ENCODE measurements at regions not wholly inside any gene's neighbourhood (a gene's known extent, or its start where the extent isn't known, plus 50 kb on each side); places are given as distances from the start of the nearest gene placed in this dataset.
"Not testable (repeated sequence)": the region's sequence is repeated elsewhere in the genome, so short reads cannot be mapped to it uniquely, and the experiment has no call there.

- H3K4me3 ChIP-seq (ENCODE audit: control insufficient read depth in 1 of 2, extremely low read depth in 1 of 2, low read length in 1 of 2) = no peak overlapping the region
- ChIA-PET POLR2A (no interaction called here), CTCF (no interaction called here)
- no peak overlapping the region for H3K27ac ChIP-seq (ENCODE audit: low read length)
- H3K27me3 ChIP-seq (replicated peaks in 1 of 2; ENCODE audit: control insufficient read depth in 2 of 2, extremely low read depth in 1 of 2, insufficient read depth in 2 of 2, low read length in 1 of 2) = no peaks in the 10 kb centered on the region
- Mint-ChIP-seq H3K9me3 (peaks cover 17 to 27% (median 17%) of the 10 kb centered on the region in 3 donors), H3K36me3 (no peaks in the 10 kb centered on the region), H3K27me3 (no peaks in the 10 kb centered on the region), H3K4me3 (no peak overlapping the region), H3K27ac (no peak overlapping the region), H3K4me1 (no peaks in the 10 kb centered on the region)
- DNase-seq (no peak), ATAC-seq (replicated peaks in 1 of 4) (no peak)
- no peaks in the 10 kb centered on the region for H3K4me1 ChIP-seq (ENCODE audit: control insufficient read depth in 1 of 2, extremely low read depth in 1 of 2, insufficient read depth in 2 of 2, low read length in 2 of 2)
- H3K36me3 ChIP-seq (ENCODE audit: control insufficient read depth in 2 of 2, extremely low read depth in 1 of 2, insufficient read depth in 1 of 2, low read length in 1 of 2) = no peaks in the 10 kb centered on the region
- no peaks in the 10 kb centered on the region for H3K9me3 ChIP-seq
Measured at GRCh38 chr4:63983224-63983623, 426.0 kb downstream of the TECRL start.

- Histone ChIP-seq H3K27ac (ENCODE audit: low read length) (no peak overlapping the region), H3K4me3 (ENCODE audit: control insufficient read depth in 1 of 2, extremely low read depth in 1 of 2, low read length in 1 of 2) (no peak overlapping the region), H3K9me3 (no peaks in the 10 kb centered on the region), H3K4me1 (ENCODE audit: control insufficient read depth in 1 of 2, extremely low read depth in 1 of 2, insufficient read depth in 2 of 2, low read length in 2 of 2) (no peaks in the 10 kb centered on the region), H3K27me3 (replicated peaks in 1 of 2; ENCODE audit: control insufficient read depth in 2 of 2, extremely low read depth in 1 of 2, insufficient read depth in 2 of 2, low read length in 1 of 2) (no peaks in the 10 kb centered on the region), H3K36me3 (ENCODE audit: control insufficient read depth in 2 of 2, extremely low read depth in 1 of 2, insufficient read depth in 1 of 2, low read length in 1 of 2) (no peaks in the 10 kb centered on the region)
- Mint-ChIP-seq H3K4me1 (no peaks in the 10 kb centered on the region), H3K27ac (no peak overlapping the region), H3K36me3 (no peaks in the 10 kb centered on the region), H3K27me3 (no peaks in the 10 kb centered on the region), H3K9me3 (peaks cover 8 to 11% (median 10%) of the 10 kb centered on the region in 3 donors), H3K4me3 (no peak overlapping the region)
- WGBS (ENCODE audit: insufficient coverage) = no CpG with 5 or more reads among the region's 2 CpGs
- ChIA-PET POLR2A (no interaction called here), CTCF (no interaction called here)
- ATAC-seq (replicated peaks in 1 of 4) (no peak), DNase-seq (no peak)
Measured at GRCh38 chr4:63965875-63966274, 443.4 kb downstream of the TECRL start.

- H3K27ac ChIP-seq (ENCODE audit: low read length); DNase-seq; H3K9me3 ChIP-seq; H3K4me3 ChIP-seq (ENCODE audit: control insufficient read depth in 1 of 2, extremely low read depth in 1 of 2, low read length in 1 of 2); ATAC-seq (replicated peaks in 1 of 4); H3K36me3 Mint-ChIP-seq; POLR2A ChIA-PET; H3K27me3 ChIP-seq (replicated peaks in 1 of 2; ENCODE audit: control insufficient read depth in 2 of 2, extremely low read depth in 1 of 2, insufficient read depth in 2 of 2, low read length in 1 of 2); H3K27me3 Mint-ChIP-seq; H3K4me1 Mint-ChIP-seq; CTCF ChIA-PET; H3K4me1 ChIP-seq (ENCODE audit: control insufficient read depth in 1 of 2, extremely low read depth in 1 of 2, insufficient read depth in 2 of 2, low read length in 2 of 2); H3K4me3 Mint-ChIP-seq; H3K27ac Mint-ChIP-seq; H3K36me3 ChIP-seq (ENCODE audit: control insufficient read depth in 2 of 2, extremely low read depth in 1 of 2, insufficient read depth in 1 of 2, low read length in 1 of 2): not testable (repeated sequence)
- 90% methylated on average over 32 of the region's 38 CpGs for WGBS (ENCODE audit: insufficient coverage)
- peaks cover 4 to 17% (median 15%) of the 10 kb centered on the region in 3 donors for H3K9me3 Mint-ChIP-seq
Measured at GRCh38 chr4:63942706-63943286, 466.5 kb downstream of the TECRL start.

GRCh38 chr4:63937961-63938360 is 471.3 kb downstream of the TECRL start:
- peaks cover 8 to 16% (median 14%) of the 10 kb centered on the region in 3 donors for H3K9me3 Mint-ChIP-seq
- H3K4me1 ChIP-seq (ENCODE audit: control insufficient read depth in 1 of 2, extremely low read depth in 1 of 2, insufficient read depth in 2 of 2, low read length in 2 of 2) = no peaks in the 10 kb centered on the region
- ATAC-seq (replicated peaks in 1 of 4) (no peak), DNase-seq (no peak)
- no peak overlapping the region for H3K4me3 Mint-ChIP-seq
- no peaks in the 10 kb centered on the region for H3K9me3 ChIP-seq
- H3K27ac ChIP-seq (ENCODE audit: low read length) = no peak overlapping the region
- no peaks in the 10 kb centered on the region for H3K27me3 Mint-ChIP-seq
- H3K27me3 ChIP-seq (replicated peaks in 1 of 2; ENCODE audit: control insufficient read depth in 2 of 2, extremely low read depth in 1 of 2, insufficient read depth in 2 of 2, low read length in 1 of 2) = no peaks in the 10 kb centered on the region
- no peaks in the 10 kb centered on the region for H3K36me3 Mint-ChIP-seq
- no peaks in the 10 kb centered on the region for H3K4me1 Mint-ChIP-seq
- no peaks in the 10 kb centered on the region for H3K36me3 ChIP-seq (ENCODE audit: control insufficient read depth in 2 of 2, extremely low read depth in 1 of 2, insufficient read depth in 1 of 2, low read length in 1 of 2)
- no peak overlapping the region for H3K27ac Mint-ChIP-seq
- CTCF ChIA-PET = no interaction called here
- H3K4me3 ChIP-seq (ENCODE audit: control insufficient read depth in 1 of 2, extremely low read depth in 1 of 2, low read length in 1 of 2) = no peak overlapping the region
- POLR2A ChIA-PET = no interaction called here
- 49% methylated on average over 4 of the region's 4 CpGs for WGBS (ENCODE audit: insufficient coverage)

GRCh38 chr4:63922146-63922545 is 487.1 kb downstream of the TECRL start:
- 58% methylated on average over 4 of the region's 8 CpGs for WGBS (ENCODE audit: insufficient coverage)
- no peak overlapping the region for H3K4me3 ChIP-seq (ENCODE audit: control insufficient read depth in 1 of 2, extremely low read depth in 1 of 2, low read length in 1 of 2)

GRCh38 chr4:63921561-63921960 is 487.7 kb downstream of the TECRL start:
- ChIA-PET POLR2A (no interaction called here), CTCF (no interaction called here)
- H3K36me3 ChIP-seq (ENCODE audit: control insufficient read depth in 2 of 2, extremely low read depth in 1 of 2, insufficient read depth in 1 of 2, low read length in 1 of 2) = no peaks in the 10 kb centered on the region
- 86% methylated on average over 7 of the region's 10 CpGs for WGBS (ENCODE audit: insufficient coverage)
- DNase-seq (no peak), ATAC-seq (replicated peaks in 1 of 4) (no peak)
- no peaks in the 10 kb centered on the region for H3K27me3 ChIP-seq (replicated peaks in 1 of 2; ENCODE audit: control insufficient read depth in 2 of 2, extremely low read depth in 1 of 2, insufficient read depth in 2 of 2, low read length in 1 of 2)
- Mint-ChIP-seq H3K4me3 (no peak overlapping the region), H3K27me3 (no peaks in the 10 kb centered on the region), H3K27ac (no peak overlapping the region), H3K36me3 (no peaks in the 10 kb centered on the region), H3K4me1 (no peaks in the 10 kb centered on the region), H3K9me3 (peaks cover 2 to 6% (median 4%) of the 10 kb centered on the region in 3 donors)
- no peak overlapping the region for H3K4me3 ChIP-seq (ENCODE audit: control insufficient read depth in 1 of 2, extremely low read depth in 1 of 2, low read length in 1 of 2)
- H3K4me1 ChIP-seq (ENCODE audit: control insufficient read depth in 1 of 2, extremely low read depth in 1 of 2, insufficient read depth in 2 of 2, low read length in 2 of 2) = no peaks in the 10 kb centered on the region
- H3K27ac ChIP-seq (ENCODE audit: low read length) = no peak overlapping the region
- H3K9me3 ChIP-seq = no peaks in the 10 kb centered on the region

More at GRCh38 chr4:63922146-63922545, 487.1 kb downstream of the TECRL start:
- peaks cover 2 to 7% (median 4%) of the 10 kb centered on the region in 3 donors for H3K9me3 Mint-ChIP-seq
- no peak overlapping the region for H3K4me3 Mint-ChIP-seq
- no peaks in the 10 kb centered on the region for H3K36me3 Mint-ChIP-seq
- no peaks in the 10 kb centered on the region for H3K36me3 ChIP-seq (ENCODE audit: control insufficient read depth in 2 of 2, extremely low read depth in 1 of 2, insufficient read depth in 1 of 2, low read length in 1 of 2)
- H3K27ac ChIP-seq (ENCODE audit: low read length) = no peak overlapping the region
- no peaks in the 10 kb centered on the region for H3K4me1 Mint-ChIP-seq
- no peaks in the 10 kb centered on the region for H3K4me1 ChIP-seq (ENCODE audit: control insufficient read depth in 1 of 2, extremely low read depth in 1 of 2, insufficient read depth in 2 of 2, low read length in 2 of 2)
- no peaks in the 10 kb centered on the region for H3K9me3 ChIP-seq
- H3K27ac Mint-ChIP-seq = no peak overlapping the region
- ChIA-PET CTCF (no interaction called here), POLR2A (no interaction called here)
- DNase-seq (no peak), ATAC-seq (replicated peaks in 1 of 4) (no peak)
- no peaks in the 10 kb centered on the region for H3K27me3 ChIP-seq (replicated peaks in 1 of 2; ENCODE audit: control insufficient read depth in 2 of 2, extremely low read depth in 1 of 2, insufficient read depth in 2 of 2, low read length in 1 of 2)
- H3K27me3 Mint-ChIP-seq = no peaks in the 10 kb centered on the region
